IPS DF 6.9 (cell line): ENCODE measurements at regions not wholly inside any gene's neighbourhood (a gene's known extent, or its start where the extent isn't known, plus 50 kb on each side); places are given as distances from the start of the nearest gene placed in this dataset.

ENCODE experiments used
- DNase-seq: peaks from one replicate; pipeline ENCODE4 v3.0.0-alpha.2; 2013; ENCODE audit warnings: low read depth, low spot score
- H3K27ac ChIP-seq: one replicate; pipeline ENCODE4 v1.5.1; 2013; ENCODE audit warnings: low read length, control low read depth
- H3K27me3 ChIP-seq: 2 replicates; pipeline ENCODE4 v1.6.1; 2013; ENCODE audit warnings: mild to moderate bottlenecking, low read length; ENCODE audit not compliant: control insufficient read depth, insufficient read depth
- H3K36me3 ChIP-seq: 2 replicates; pipeline ENCODE4 v1.6.1; 2013; ENCODE audit warnings: low read length; ENCODE audit not compliant: control insufficient read depth, insufficient read depth
- H3K4me1 ChIP-seq: 2 replicates; pipeline ENCODE4 v1.6.1; 2013; ENCODE audit warnings: low read length; ENCODE audit not compliant: control insufficient read depth, insufficient read depth
- H3K4me3 ChIP-seq: 2 replicates; pipeline ENCODE4 v1.5.1; 2013; ENCODE audit warnings: mild to moderate bottlenecking, low read length
- H3K9me3 ChIP-seq: 2 replicates; pipeline ENCODE4 v1.6.1; 2013; ENCODE audit warnings: low read length, inconsistent platforms; ENCODE audit not compliant: control insufficient read depth, insufficient read depth
- WGBS: extraction: QIAGEN DNeasy Blood & Tissue Kit; methylation state at CpG from one replicate; pipeline ENCODE4 v1.1.7; 2013; ENCODE audit warnings: mixed read lengths, missing lambda C conversion rate; ENCODE audit not compliant: insufficient read length, insufficient coverage; 5-methylcytosine and 5-hydroxymethylcytosine counted together

DNA sequence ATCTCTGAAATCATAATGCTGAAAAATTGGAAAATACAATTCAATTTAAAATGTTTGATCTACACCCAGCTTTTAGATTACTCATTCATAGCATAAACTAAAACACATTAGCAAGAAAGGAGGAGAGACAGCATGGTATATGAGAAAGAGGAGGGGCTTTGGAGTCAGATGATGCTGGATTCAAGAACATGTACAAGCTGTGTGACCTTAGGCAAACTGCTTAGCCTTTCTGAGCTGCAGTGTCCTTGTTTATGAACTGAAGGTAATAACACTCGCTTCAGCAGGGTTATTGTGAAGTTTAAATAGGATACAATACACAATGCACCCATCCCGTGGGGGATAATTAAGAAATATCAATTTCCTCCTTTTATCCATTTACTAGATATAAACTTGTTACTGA, 79.2 kb downstream of the MAP1LC3B2 start:
- Histone ChIP-seq H3K36me3 (no peaks in the 10 kb centered on the region), H3K27me3 (no peaks in the 10 kb centered on the region), H3K9me3 (no peaks in the 10 kb centered on the region), H3K4me1 (no peaks in the 10 kb centered on the region), H3K27ac (no peak overlapping the region), H3K4me3 (no peak overlapping the region)
- DNase-seq: no peak
- WGBS: no CpG with 5 or more reads among the region's 2 CpGs

- DNase-seq: no peak
- Histone ChIP-seq H3K9me3 (no peaks in the 10 kb centered on the region), H3K27ac (no peak overlapping the region), H3K27me3 (no peaks in the 10 kb centered on the region), H3K36me3 (no peaks in the 10 kb centered on the region), H3K4me3 (no peak overlapping the region), H3K4me1 (no peaks in the 10 kb centered on the region)
- WGBS: no CpG with 5 or more reads among the region's 6 CpGs
Measured at GRCh38 chr12:116637589-116638150, 78.5 kb downstream of the MAP1LC3B2 start.

GRCh38 chr12:116636608-116637519, 77.7 kb downstream of the MAP1LC3B2 start:
- no peaks in the 10 kb centered on the region for H3K27me3 ChIP-seq
- no peak for DNase-seq
- no peak overlapping the region for H3K4me3 ChIP-seq
- WGBS: no CpG with 5 or more reads among the region's 11 CpGs
- no peak overlapping the region for H3K27ac ChIP-seq
- H3K4me1 ChIP-seq: no peaks in the 10 kb centered on the region
- H3K9me3 ChIP-seq: no peaks in the 10 kb centered on the region
- no peaks in the 10 kb centered on the region for H3K36me3 ChIP-seq

- H3K4me1 ChIP-seq: no peaks in the 10 kb centered on the region
- WGBS: no CpG with 5 or more reads among the region's 9 CpGs
Measured at GRCh38 chr12:116635487-116635886, 76.3 kb downstream of the MAP1LC3B2 start.

DNA sequence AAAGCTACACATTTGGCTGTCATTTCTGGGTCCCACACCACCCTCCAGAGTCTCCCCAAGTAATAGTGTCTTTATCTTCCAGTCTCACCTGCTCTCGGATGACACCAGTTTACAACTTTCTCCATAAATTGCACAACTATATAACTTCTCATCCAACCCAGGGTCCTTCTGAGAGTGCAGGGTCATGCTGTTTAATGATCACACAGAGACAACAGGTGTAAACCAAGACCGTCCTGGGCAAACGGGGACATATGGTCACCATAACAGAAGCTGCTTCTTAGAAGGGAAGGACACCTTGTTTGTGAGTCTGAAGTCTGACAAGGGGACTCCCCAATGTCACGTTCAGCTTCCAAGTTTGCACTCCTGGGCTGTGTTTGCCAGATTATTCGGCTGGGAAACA, 74.3 kb downstream of the MAP1LC3B2 start:
- Histone ChIP-seq H3K27ac (no peak overlapping the region), H3K4me3 (no peak overlapping the region), H3K36me3 (no peaks in the 10 kb centered on the region), H3K9me3 (no peaks in the 10 kb centered on the region), H3K27me3 (no peaks in the 10 kb centered on the region), H3K4me1 (no peaks in the 10 kb centered on the region)
- no peak for DNase-seq
- WGBS: no CpG with 5 or more reads among the region's 5 CpGs

More at GRCh38 chr12:116635487-116635886, 76.3 kb downstream of the MAP1LC3B2 start:
- no peak for DNase-seq
- Histone ChIP-seq H3K36me3 (no peaks in the 10 kb centered on the region), H3K27ac (no peak overlapping the region), H3K4me3 (no peak overlapping the region), H3K9me3 (no peaks in the 10 kb centered on the region), H3K27me3 (no peaks in the 10 kb centered on the region)

- no peaks in the 10 kb centered on the region for H3K9me3 ChIP-seq
- H3K36me3 ChIP-seq: no peaks in the 10 kb centered on the region
- H3K27me3 ChIP-seq: no peaks in the 10 kb centered on the region
- no CpG with 5 or more reads among the region's 4 CpGs for WGBS
- no peak for DNase-seq
- H3K27ac ChIP-seq: no peak overlapping the region
- no peaks in the 10 kb centered on the region for H3K4me1 ChIP-seq
- H3K4me3 ChIP-seq: no peak overlapping the region
Measured at GRCh38 chr12:116631619-116632018, 72.4 kb downstream of the MAP1LC3B2 start.

DNA sequence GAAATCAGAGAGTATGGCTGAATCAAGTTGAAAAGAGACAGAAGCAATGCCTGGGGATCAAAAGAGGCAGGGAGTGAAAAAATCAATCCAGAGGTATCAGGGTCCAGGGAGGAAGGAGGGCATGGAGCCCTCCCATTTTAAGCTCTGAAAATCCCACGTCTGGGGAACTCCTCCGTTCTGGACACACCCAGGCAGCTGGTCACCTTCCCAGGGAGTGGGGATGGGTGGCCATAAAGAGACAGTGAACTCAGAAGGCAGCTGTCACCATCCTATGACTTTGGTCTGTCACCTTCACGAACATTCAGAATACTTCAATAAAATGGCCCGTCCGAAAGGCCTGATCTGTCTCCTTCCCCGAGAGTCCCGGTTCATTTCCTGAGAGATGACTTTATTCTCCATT, 71.6 kb downstream of the MAP1LC3B2 start:
- Histone ChIP-seq H3K27me3 (no peaks in the 10 kb centered on the region), H3K27ac (no peak overlapping the region), H3K36me3 (no peaks in the 10 kb centered on the region), H3K4me3 (no peak overlapping the region), H3K9me3 (no peaks in the 10 kb centered on the region), H3K4me1 (no peaks in the 10 kb centered on the region)
- WGBS: no CpG with 5 or more reads among the region's 7 CpGs
- DNase-seq: no peak

- WGBS: no CpG with 5 or more reads among the region's 10 CpGs
- Histone ChIP-seq H3K9me3 (no peaks in the 10 kb centered on the region), H3K4me1 (no peaks in the 10 kb centered on the region)
Measured at GRCh38 chr12:116629480-116629879, 70.3 kb downstream of the MAP1LC3B2 start.

GRCh38 chr12:116628989-116629388, 69.8 kb downstream of the MAP1LC3B2 start:
- WGBS: no CpG with 5 or more reads among the region's 1 CpG
- Histone ChIP-seq H3K27me3 (no peaks in the 10 kb centered on the region), H3K4me3 (no peak overlapping the region), H3K27ac (no peak overlapping the region), H3K9me3 (no peaks in the 10 kb centered on the region), H3K4me1 (no peaks in the 10 kb centered on the region), H3K36me3 (no peaks in the 10 kb centered on the region)
- DNase-seq: no peak

More at GRCh38 chr12:116629480-116629879, 70.3 kb downstream of the MAP1LC3B2 start:
- no peak overlapping the region for H3K4me3 ChIP-seq
- no peaks in the 10 kb centered on the region for H3K27me3 ChIP-seq
- DNase-seq: no peak
- no peaks in the 10 kb centered on the region for H3K36me3 ChIP-seq
- no peak overlapping the region for H3K27ac ChIP-seq

DNA sequence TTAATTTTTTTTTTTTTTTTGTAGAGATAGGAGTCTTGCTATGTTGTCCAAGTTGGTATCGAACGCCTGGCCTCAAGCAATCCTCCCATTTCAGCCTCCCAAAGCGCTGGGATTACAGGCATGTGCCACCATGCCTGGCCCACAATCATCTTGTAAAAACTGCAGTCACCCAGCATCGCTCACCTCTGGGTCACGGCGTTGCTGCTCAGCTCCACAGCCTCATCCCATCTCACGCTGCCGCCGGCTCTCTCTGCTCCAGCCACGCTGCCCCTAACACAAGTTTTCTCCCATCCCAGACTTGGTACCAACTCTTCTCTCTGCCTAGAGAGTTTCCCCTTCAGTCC, 69.2 kb downstream of the MAP1LC3B2 start:
- Histone ChIP-seq H3K9me3 (no peaks in the 10 kb centered on the region), H3K27ac (no peak overlapping the region), H3K27me3 (no peaks in the 10 kb centered on the region), H3K4me3 (no peak overlapping the region), H3K4me1 (no peaks in the 10 kb centered on the region), H3K36me3 (no peaks in the 10 kb centered on the region)
- no CpG with 5 or more reads among the region's 10 CpGs for WGBS
- DNase-seq: no peak
